Spinal cord (tissue), 9 donors: ENCODE measurements at regions not wholly inside any gene's neighbourhood (a gene's known extent, or its start where the extent isn't known, plus 50 kb on each side); places are given as distances from the start of the nearest gene placed in this dataset.
A peak's percentile ranks its signal among the peaks of the same experiment; 100 is the strongest.
"Not testable (repeated sequence)": the region's sequence is repeated elsewhere in the genome, so short reads cannot be mapped to it uniquely, and the experiment has no call there.

Source experiments
- DNase-seq, 6 donors: peaks; one replicate each; pipeline versions ENCODE4 v3.0.0 to v3.0.0-alpha.2; 2013 to 2015; ENCODE audit warnings: low spot score in 6 of 6, low read depth in 4 of 6
- H3K27ac ChIP-seq: one replicate; pipeline ENCODE4 v1.5.1; 2013; ENCODE audit warnings: low read depth, low read length, control low read depth
- H3K27me3 ChIP-seq: one replicate; pipeline ENCODE4 v1.6.1; 2013; ENCODE audit warnings: low read length; ENCODE audit not compliant: control insufficient read depth, insufficient read depth
- H3K36me3 ChIP-seq: one replicate; pipeline ENCODE4 v1.6.1; 2013; ENCODE audit warnings: low read length; ENCODE audit not compliant: control insufficient read depth, insufficient read depth
- H3K4me1 ChIP-seq: one replicate; pipeline ENCODE4 v1.6.1; 2013; ENCODE audit warnings: low read length; ENCODE audit not compliant: control insufficient read depth, insufficient read depth
- H3K4me3 ChIP-seq: one replicate; pipeline ENCODE4 v1.5.1; 2013; ENCODE audit warnings: low read depth, low read length, control low read depth
- H3K9me3 ChIP-seq: one replicate; pipeline ENCODE4 v1.6.1; 2013; ENCODE audit warnings: low read length; ENCODE audit not compliant: control insufficient read depth, insufficient read depth
- WGBS: methylation state at CpG from one replicate; pipeline ENCODE4 v1.1.5; 2013; ENCODE audit warnings: missing lambda C conversion rate; ENCODE audit not compliant: insufficient coverage; 5-methylcytosine and 5-hydroxymethylcytosine counted together
- donor health status: healthy.

DNA sequence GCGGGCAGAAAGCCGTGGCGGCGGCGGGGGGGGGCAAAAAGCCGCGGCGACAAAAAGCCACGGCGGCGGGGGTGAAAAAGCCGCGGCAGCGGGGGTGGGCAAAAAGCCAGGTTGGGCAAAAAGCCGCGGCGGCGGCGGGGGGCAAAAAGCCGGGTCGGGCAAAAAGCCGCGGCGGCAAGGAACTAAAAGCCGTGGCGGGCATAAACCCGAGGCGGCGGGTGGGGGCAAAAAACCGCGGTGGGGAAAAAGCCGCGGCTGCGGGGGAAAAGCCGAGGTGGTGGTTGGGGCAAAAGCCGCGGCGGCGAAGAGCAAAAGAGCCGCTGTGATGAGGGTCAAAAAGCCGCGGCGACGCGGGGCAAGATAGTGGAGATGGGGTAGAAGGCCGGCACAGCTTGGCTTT is 1834.2 kb downstream of the FOXD4L5 start:
- no CpG with 5 or more reads among the region's 46 CpGs for WGBS
- not testable (repeated sequence) for H3K4me1 ChIP-seq, H3K27ac ChIP-seq, H3K36me3 ChIP-seq, H3K4me3 ChIP-seq, H3K9me3 ChIP-seq, H3K27me3 ChIP-seq
- peak in 1 of 6 donors; percentile 0 for DNase-seq

DNA sequence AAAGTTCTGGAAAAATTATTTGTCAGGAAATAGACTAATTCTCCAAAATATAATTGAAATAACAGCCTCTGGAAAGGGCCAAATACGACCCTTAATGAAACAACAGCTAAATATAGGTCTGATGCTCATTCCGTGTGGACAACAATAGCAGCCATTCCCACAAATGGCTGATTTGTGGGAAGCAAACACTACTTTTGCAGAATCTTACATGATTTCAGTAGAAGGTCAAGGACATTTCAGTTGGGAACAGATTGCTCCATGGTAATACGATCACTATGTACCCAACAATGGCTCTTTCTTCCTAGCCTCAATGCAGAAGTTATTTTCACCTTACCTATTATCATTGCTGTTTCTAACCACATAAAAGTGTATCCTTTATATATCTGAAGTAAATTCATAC is 1859.9 kb downstream of the FOXD4L5 start:
- H3K9me3 ChIP-seq, H3K27me3 ChIP-seq, H3K4me3 ChIP-seq, H3K4me1 ChIP-seq, H3K36me3 ChIP-seq, H3K27ac ChIP-seq, DNase-seq: not testable (repeated sequence)
- no CpG with 5 or more reads among the region's 3 CpGs for WGBS

DNA sequence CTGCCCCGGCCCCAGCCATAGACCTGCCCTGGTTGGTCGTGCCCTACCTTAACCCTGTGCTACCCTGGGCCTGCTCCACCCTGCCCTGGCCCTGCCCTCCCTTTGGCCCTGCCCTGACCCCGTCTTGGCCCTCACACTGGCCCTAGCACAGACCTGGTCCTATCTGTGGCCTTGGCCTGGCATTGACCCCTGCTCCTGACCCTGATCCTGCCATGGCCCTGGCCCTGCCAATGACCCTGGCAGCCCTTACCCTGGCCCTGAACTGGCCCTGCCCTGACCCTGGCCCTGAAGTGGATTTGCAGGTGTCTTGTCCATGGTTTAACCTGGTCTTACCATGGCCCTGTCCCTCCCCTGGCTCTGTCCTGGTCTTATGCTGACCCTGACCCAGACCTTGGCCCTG is 1894.1 kb downstream of the FOXD4L5 start:
- not testable (repeated sequence) for H3K4me1 ChIP-seq, H3K36me3 ChIP-seq, H3K27me3 ChIP-seq, DNase-seq, H3K9me3 ChIP-seq, H3K4me3 ChIP-seq, H3K27ac ChIP-seq
- WGBS = no CpG with 5 or more reads among the region's 3 CpGs

DNA sequence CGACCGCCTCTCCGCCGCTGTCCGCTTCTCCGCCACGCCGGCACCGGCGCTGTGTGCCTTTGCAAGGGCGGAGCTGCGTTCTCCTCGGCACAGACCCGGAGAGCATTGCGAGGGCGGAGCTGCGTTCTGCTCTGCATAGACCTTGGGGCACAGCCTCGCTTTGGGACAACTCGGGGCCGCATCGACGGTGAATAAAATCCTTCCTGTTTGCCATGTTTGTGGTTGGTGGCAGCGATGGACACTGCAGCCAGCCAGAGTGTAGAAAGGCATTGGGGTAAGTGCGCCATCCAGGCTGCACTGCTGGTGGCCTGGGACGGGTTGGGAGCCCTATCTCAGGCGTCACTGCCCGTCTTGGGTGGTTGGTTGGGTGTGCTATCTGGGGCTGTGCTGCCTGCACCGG is 1899.5 kb downstream of the FOXD4L5 start:
- no CpG with 5 or more reads among the region's 28 CpGs for WGBS
- not testable (repeated sequence) for H3K4me3 ChIP-seq, H3K9me3 ChIP-seq, H3K36me3 ChIP-seq, H3K27me3 ChIP-seq, H3K27ac ChIP-seq, H3K4me1 ChIP-seq
- peak in 2 of 6 donors; percentile 0 to 1 for DNase-seq

DNA sequence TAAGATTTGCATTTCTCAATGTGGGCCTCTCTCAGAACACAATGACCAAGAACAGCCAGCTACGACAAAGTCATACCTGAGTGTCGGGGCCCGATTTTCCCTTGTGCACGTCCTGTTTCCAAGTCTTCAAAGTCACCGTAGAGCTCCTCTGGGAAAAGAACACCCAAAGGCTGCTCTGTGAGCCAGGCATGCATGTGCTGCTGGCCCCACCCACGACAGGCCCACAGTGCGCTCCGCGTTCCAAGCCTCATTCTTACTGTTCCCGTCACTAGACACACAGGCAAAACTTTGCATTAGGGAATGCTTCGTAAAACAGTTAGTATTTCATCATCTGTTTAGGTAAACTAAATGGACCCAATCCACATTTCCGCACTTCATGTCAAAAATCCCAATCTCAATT is 1905.1 kb downstream of the FOXD4L5 start:
- not testable (repeated sequence) for H3K9me3 ChIP-seq, H3K27ac ChIP-seq, H3K4me1 ChIP-seq, H3K4me3 ChIP-seq, DNase-seq, H3K36me3 ChIP-seq, H3K27me3 ChIP-seq
- WGBS = 50% methylated on average over 3 of the region's 12 CpGs

DNA sequence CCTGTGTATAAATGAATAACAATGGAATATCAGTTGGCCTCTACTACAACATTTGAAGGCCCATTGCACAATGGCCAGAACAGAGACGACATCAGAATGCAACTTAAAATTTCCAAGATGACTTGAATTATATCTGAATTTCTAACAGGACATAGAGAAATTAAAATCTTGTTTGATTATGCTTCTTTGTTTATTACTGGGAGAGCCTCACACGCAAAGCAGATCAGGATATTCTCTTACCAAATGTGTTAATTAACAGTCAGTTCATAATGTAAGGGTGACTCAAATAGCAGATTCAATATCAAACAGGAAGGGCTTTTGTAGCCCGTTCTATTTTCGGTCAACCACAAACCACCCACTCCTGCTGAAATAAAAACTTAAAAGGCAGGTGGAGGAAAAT is 1930.8 kb downstream of the FOXD4L5 start:
- not testable (repeated sequence) for H3K9me3 ChIP-seq
- no CpG with 5 or more reads among the region's 4 CpGs for WGBS

DNA sequence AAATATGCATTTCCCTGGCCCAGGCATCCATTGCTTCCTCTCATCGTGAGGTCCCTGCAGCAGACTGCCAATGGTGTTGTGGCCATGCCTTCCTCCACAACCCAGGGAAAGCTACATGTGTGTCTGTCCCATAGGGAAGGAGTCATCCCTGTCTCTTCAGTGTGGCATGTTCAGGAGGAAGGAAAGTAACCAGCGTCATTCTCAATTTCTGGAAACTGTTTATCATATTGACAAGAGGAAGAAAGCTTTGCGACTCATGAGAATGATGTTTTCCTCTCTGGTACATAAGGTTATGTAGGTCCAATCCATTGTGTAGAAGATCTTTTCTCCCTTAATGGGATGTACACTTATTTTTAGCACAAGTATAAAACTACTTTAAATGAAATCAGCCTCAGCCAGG is 1937.7 kb downstream of the FOXD4L5 start:
- not testable (repeated sequence) for H3K9me3 ChIP-seq

More for the DNA sequence above, 1930.8 kb downstream of the FOXD4L5 start:
- DNase-seq, H3K36me3 ChIP-seq, H3K4me3 ChIP-seq, H3K4me1 ChIP-seq, H3K27me3 ChIP-seq, H3K27ac ChIP-seq: not testable (repeated sequence)

DNA sequence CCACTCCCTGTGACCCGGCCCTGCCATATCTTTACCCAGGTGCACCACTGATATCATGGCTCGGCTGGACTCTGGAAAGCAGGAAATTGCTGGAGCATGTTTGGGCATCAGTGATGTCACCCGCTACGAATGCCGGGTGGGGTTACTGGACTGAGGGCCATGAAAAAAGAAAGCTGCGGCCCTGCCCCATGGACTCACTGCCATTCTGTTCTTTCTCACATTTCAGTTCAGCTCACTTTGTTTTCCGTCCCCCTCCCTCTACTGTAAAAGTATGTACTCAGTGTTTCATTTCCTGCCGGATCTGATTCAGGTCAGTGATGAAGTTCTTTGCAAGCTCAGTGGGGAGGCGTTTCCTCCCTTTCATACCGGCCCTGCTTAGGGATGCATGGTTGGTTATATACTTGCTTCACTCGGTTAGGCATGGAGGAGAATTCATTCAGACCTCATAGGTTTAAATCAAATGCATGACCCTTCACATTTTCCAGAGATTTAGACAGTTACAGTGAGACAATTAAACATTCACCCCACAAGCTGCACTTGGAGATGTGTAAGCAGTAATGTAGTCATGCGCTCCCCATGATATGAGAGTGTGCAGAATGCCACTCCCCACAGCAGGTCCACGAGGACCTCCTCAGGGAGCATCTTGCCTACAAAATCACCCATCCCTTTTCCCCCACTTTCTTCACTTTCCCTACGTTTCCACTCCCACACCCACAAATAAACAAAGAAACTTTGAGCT is 1938.5 kb downstream of the FOXD4L5 start:
- H3K9me3 ChIP-seq, H3K4me3 ChIP-seq, H3K4me1 ChIP-seq, H3K27me3 ChIP-seq, H3K36me3 ChIP-seq, H3K27ac ChIP-seq: not testable (repeated sequence)
- peak in 2 of 6 donors; percentile 0 to 17 for DNase-seq
- WGBS = 80% methylated on average over 1 of the region's 14 CpGs

More for the DNA sequence above, 1937.7 kb downstream of the FOXD4L5 start:
- not testable (repeated sequence) for H3K27me3 ChIP-seq, H3K4me1 ChIP-seq, H3K27ac ChIP-seq, H3K4me3 ChIP-seq, H3K36me3 ChIP-seq, DNase-seq
- WGBS = no CpG with 5 or more reads among the region's 3 CpGs

DNA sequence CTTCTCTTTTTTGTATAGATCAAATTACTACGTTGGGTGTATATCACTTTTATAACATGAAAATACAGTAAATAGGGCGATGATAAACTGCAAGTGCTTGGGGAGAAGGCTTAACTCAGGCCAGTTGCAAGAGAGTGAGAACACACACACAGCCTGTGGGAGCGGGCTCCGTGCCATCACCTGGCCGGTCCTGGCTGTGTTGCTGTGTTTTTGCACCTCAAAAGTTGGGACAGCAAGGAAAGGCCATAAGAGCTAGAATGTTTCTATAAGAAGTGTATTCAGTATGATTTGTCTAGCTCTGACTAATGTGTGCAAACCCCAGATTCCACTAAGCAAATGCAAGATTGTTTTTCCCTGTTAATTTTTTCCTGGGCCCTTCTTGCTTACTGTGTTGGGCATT is 1940.6 kb downstream of the FOXD4L5 start:
- DNase-seq, H3K27me3 ChIP-seq, H3K4me1 ChIP-seq, H3K36me3 ChIP-seq, H3K4me3 ChIP-seq, H3K27ac ChIP-seq, H3K9me3 ChIP-seq: not testable (repeated sequence)
- no CpG with 5 or more reads among the region's 5 CpGs for WGBS

DNA sequence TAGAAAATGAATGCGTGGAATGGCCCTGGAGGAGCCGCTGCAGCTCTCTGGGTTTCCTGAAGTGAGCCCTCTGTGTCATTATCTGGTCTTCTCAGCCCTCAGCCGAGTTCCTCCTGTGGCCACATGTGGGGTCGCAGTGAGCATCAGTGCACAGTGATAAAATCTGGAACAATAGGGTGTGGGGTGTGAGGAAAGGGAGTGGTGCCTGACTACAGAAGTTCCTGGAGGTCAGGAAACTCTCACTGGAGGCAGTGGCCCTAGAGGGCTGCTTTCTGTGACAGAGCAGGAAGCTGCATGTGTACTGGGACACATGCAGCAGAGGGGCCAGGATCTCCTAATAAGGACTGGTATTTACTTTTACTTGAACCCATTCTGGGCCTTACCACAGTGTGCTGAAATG is 1942.5 kb downstream of the FOXD4L5 start:
- whole genome bisulfite sequencing = 82% methylated on average over 2 of the region's 4 CpGs
- not testable (repeated sequence) for H3K4me1 ChIP-seq, H3K27ac ChIP-seq, H3K9me3 ChIP-seq, DNase-seq, H3K27me3 ChIP-seq, H3K4me3 ChIP-seq, H3K36me3 ChIP-seq
